ENCODE measurements at regions not wholly inside any gene's neighbourhood (a gene's known extent, or its start where the extent isn't known, plus 50 kb on each side); places are given as distances from the start of the nearest gene placed in this dataset.

DNA sequence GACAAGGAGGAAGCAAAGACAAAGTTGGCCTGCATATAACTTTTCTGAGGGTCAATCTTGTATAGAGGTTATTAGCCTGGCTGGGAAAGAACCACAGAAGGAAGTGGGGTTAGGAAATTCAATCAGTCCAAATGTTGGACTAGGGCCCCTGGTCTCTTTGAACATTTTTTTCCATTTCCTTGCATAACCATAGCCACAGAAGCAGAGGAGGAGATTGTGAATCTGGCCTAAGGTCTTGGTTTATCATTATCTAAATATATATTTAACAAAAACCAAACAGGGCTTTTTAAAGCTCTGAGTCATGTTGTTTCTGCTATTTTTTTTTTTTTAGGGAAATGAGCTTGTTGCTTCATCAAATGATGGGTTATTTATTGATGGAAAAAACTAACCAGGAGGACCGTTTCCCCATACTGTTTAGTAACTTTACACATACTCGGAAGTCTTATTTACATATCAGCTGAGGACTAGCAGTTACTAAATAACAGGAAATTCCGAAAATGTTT lies 97.7 kb upstream of the ACSL4 start:
- H3K4me1 ChIP-seq (ENCODE audit: control insufficient read depth, insufficient read depth, low read length): no peaks in the 10 kb centered on the region
- H3K27me3 Mint-ChIP-seq (ENCODE audit: low read depth in 2 of 2): peaks cover 5 to 15% of the 10 kb centered on the region in 2 donors
- DNase-seq (no peak), ATAC-seq (no peak)
- intact Hi-C loops (cut with micrococcal nuclease): no loop called here
- no peaks in the 10 kb centered on the region for H3K36me3 Mint-ChIP-seq
- no peaks in the 10 kb centered on the region for H3K9me3 Mint-ChIP-seq
- TF ChIP-seq CTCF (IDR thresholded peaks at IDR 0.05): no peak
- no peak overlapping the region for H3K4me3 ChIP-seq (ENCODE audit: low read length)
- no CpG with 5 or more reads among the region's 3 CpGs for WGBS (ENCODE audit: insufficient coverage)
- no peaks in the 10 kb centered on the region for H3K4me1 Mint-ChIP-seq
- no peak overlapping the region for H3K27ac Mint-ChIP-seq
- H3K9me3 ChIP-seq (ENCODE audit: control insufficient read depth, insufficient read depth, low read length): no peaks in the 10 kb centered on the region
- no peak overlapping the region for H3K4me3 Mint-ChIP-seq
- H3K27me3 ChIP-seq (ENCODE audit: control insufficient read depth, insufficient read depth, low read length): no peaks in the 10 kb centered on the region
- no peaks in the 10 kb centered on the region for H3K36me3 ChIP-seq (ENCODE audit: control insufficient read depth, insufficient read depth, low read length)
- H3K27ac ChIP-seq (ENCODE audit: low read length): no peak overlapping the region

DNA sequence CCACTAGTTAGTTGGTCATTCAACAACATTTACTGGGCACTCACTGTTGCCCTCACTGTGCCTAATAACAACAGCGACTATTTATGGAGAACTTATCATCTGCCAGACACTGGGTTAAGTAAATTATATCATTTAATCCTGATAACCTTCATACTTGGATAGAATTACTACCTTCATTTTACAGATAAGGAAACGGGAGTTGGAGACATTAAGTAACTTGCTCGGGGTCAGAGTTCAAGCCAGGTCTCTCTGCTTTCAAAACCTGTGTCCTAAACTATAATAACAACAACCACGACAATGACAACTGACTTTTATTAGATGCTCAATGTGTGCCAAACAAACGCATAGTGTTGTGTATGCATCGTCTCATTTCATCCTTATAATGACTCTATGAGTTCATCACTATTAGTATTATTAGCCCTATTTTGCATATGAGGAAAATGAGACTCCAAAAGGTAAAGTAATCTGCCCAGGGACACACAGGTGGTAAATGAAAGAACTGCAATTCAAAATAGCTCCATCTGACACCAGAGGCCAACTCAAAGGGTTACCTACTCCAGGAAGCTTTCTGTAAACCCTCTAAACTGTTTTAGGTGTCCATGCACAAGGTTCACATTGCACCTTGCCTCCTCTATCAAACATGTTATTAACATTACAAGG lies 98.4 kb upstream of the ACSL4 start:
- Histone ChIP-seq H3K9me3 (ENCODE audit: control insufficient read depth, insufficient read depth, low read length) (no peaks in the 10 kb centered on the region), H3K4me1 (ENCODE audit: control insufficient read depth, insufficient read depth, low read length) (no peaks in the 10 kb centered on the region), H3K36me3 (ENCODE audit: control insufficient read depth, insufficient read depth, low read length) (no peaks in the 10 kb centered on the region), H3K4me3 (ENCODE audit: low read length) (no peak overlapping the region), H3K27me3 (ENCODE audit: control insufficient read depth, insufficient read depth, low read length) (no peaks in the 10 kb centered on the region), H3K27ac (ENCODE audit: low read length) (no peak overlapping the region)
- intact Hi-C loops (cut with micrococcal nuclease): no loop called here
- no peaks in the 10 kb centered on the region for H3K9me3 Mint-ChIP-seq
- ATAC-seq (no peak), DNase-seq (no peak)
- 100% methylated on average over 3 of the region's 6 CpGs for WGBS (ENCODE audit: insufficient coverage)
- H3K27me3 Mint-ChIP-seq (ENCODE audit: low read depth in 2 of 2): peaks cover 8 to 15% of the 10 kb centered on the region in 2 donors
- H3K4me1 Mint-ChIP-seq: no peaks in the 10 kb centered on the region
- no peak overlapping the region for H3K4me3 Mint-ChIP-seq
- no peak for TF ChIP-seq CTCF (IDR thresholded peaks at IDR 0.05)
- no peak overlapping the region for H3K27ac Mint-ChIP-seq
- H3K36me3 Mint-ChIP-seq: no peaks in the 10 kb centered on the region

GRCh38 chrX:109839694-109840567 lies 106.9 kb upstream of the ACSL4 start:
- no peak for ATAC-seq
- DNase-seq: no peak
- Histone ChIP-seq H3K36me3 (ENCODE audit: control insufficient read depth, insufficient read depth, low read length) (no peaks in the 10 kb centered on the region), H3K4me1 (ENCODE audit: control insufficient read depth, insufficient read depth, low read length) (no peaks in the 10 kb centered on the region), H3K27me3 (ENCODE audit: control insufficient read depth, insufficient read depth, low read length) (no peaks in the 10 kb centered on the region), H3K4me3 (ENCODE audit: low read length) (no peak overlapping the region), H3K9me3 (ENCODE audit: control insufficient read depth, insufficient read depth, low read length) (no peaks in the 10 kb centered on the region), H3K27ac (ENCODE audit: low read length) (no peak overlapping the region)
- H3K4me1 Mint-ChIP-seq: no peaks in the 10 kb centered on the region
- WGBS (ENCODE audit: insufficient coverage): 66% methylated on average over 11 of the region's 13 CpGs
- intact Hi-C loops (cut with micrococcal nuclease): no loop called here
- H3K27ac Mint-ChIP-seq: no peak overlapping the region
- H3K4me3 Mint-ChIP-seq: no peak overlapping the region
- TF ChIP-seq CTCF (IDR thresholded peaks at IDR 0.05): no peak
- no peaks in the 10 kb centered on the region for H3K36me3 Mint-ChIP-seq
- peaks cover 0 to 3% of the 10 kb centered on the region in 2 donors for H3K27me3 Mint-ChIP-seq (ENCODE audit: low read depth in 2 of 2)
- no peaks in the 10 kb centered on the region for H3K9me3 Mint-ChIP-seq
